ENCODE measurements at regions not wholly inside any gene's neighbourhood (a gene's known extent, or its start where the extent isn't known, plus 50 kb on each side); places are given as distances from the start of the nearest gene placed in this dataset.

DNA sequence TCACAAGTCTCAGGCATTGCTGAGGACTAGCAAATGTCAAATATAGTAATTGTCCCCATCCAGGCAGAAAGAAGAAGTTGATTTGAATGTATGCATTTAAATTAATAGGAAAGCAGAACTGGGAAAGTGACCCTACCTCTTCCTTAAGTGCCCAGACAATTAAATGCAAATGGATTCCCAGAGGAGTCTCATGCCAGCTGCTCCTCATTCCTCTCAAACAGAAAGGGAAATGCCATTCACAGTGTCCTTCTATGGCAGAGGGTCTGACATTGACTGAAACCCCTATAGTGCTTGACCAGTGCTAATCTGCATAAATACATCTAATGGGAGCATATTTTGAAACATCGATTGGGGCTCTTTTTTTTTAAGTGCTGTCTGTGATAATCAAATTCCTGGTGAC lies 292.4 kb upstream of the SEL1L start:
- no peak overlapping the region for H3K27ac Mint-ChIP-seq
- no peak overlapping the region for H3K27ac ChIP-seq (ENCODE audit: low read depth)
- peaks cover 93% of the 10 kb centered on the region for H3K9me3 Mint-ChIP-seq
- no peak for TF ChIP-seq EZH2phosphoT487 (IDR thresholded peaks at IDR 0.05; ENCODE audit: unreplicated experiment)
- TF ChIP-seq, protein P1, sequence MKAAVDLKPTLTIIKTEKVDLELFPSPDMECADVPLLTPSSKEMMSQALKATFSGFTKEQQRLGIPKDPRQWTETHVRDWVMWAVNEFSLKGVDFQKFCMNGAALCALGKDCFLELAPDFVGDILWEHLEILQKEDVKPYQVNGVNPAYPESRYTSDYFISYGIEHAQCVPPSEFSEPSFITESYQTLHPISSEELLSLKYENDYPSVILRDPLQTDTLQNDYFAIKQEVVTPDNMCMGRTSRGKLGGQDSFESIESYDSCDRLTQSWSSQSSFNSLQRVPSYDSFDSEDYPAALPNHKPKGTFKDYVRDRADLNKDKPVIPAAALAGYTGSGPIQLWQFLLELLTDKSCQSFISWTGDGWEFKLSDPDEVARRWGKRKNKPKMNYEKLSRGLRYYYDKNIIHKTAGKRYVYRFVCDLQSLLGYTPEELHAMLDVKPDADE (IDR thresholded peaks at IDR 0.05) = no peak
- no peak for TF ChIP-seq POLR2AphosphoS5 (IDR thresholded peaks at IDR 0.05; ENCODE audit: low read depth)
- no peak for TF ChIP-seq STAT1 (IDR thresholded peaks at IDR 0.05; ENCODE audit: unreplicated experiment)
- no peaks in the 10 kb centered on the region for H3K79me2 ChIP-seq (replicated peaks; ENCODE audit: insufficient read depth)
- 0 out of 2 replicates have a peak, but pooled peaks cover 9% of the 10 kb centered on the region for H3K9me2 ChIP-seq (ENCODE audit: insufficient read depth)
- peaks cover 42% of the 10 kb centered on the region for H3K36me3 Mint-ChIP-seq (ENCODE audit: low read depth)
- 0 out of 2 replicates have a peak overlapping the region, but pooled peaks have one; percentile 7 for H3K4me2 ChIP-seq
- H3K27me3 Mint-ChIP-seq (ENCODE audit: insufficient read depth, low read depth, poor library complexity) = no peaks in the 10 kb centered on the region
- ATAC-seq = no peak
- no peak overlapping the region for H3K4me3 ChIP-seq
- peaks cover 3% of the 10 kb centered on the region; the same call in 1 of the 2 replicates for H3K36me3 ChIP-seq (ENCODE audit: insufficient read depth)
- H2AFZ ChIP-seq = no peak overlapping the region
- no peaks in the 10 kb centered on the region for H3K4me1 Mint-ChIP-seq
- no peaks in the 10 kb centered on the region for H4K20me1 ChIP-seq (replicated peaks; ENCODE audit: insufficient read depth)
- H3K27me3 ChIP-seq (ENCODE audit: insufficient read depth) = no peaks in the 10 kb centered on the region
- H3F3A ChIP-seq (replicated peaks; ENCODE audit: low read depth) = no peaks in the 10 kb centered on the region
- no peak overlapping the region for H3K4me3 Mint-ChIP-seq
- H3K4me1 ChIP-seq (ENCODE audit: insufficient read depth) = peaks cover 17% of the 10 kb centered on the region
- DNase-seq (ENCODE audit: low spot score) = peak; percentile 25

DNA sequence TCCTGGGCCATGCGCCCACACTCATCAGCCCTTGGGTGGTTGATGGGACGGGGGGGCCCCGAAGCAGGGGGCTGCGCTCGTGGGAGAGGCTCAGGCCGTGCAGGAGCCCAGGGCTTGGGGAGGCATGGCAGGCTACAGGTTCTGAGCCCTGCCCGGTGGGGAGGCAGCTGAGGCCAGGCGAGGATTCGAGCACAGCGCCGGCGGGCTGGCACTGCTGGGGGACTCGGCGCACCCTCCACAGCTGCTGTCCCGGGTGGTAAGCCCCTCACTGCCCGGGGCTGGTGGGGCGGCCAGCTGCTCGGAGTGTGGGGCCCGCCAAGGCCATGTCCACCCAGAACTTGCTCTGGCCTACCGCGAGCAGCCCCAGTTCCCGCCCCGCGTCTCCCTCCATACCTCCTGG lies 295.8 kb upstream of the SEL1L start:
- peaks cover 12% of the 10 kb centered on the region for H3K4me1 ChIP-seq (ENCODE audit: insufficient read depth)
- DNase-seq (ENCODE audit: low spot score) (no peak), ATAC-seq (no peak)
- no peak overlapping the region for H3K4me3 Mint-ChIP-seq
- H3K79me2 ChIP-seq (replicated peaks; ENCODE audit: insufficient read depth) = no peaks in the 10 kb centered on the region
- H3F3A ChIP-seq (replicated peaks; ENCODE audit: low read depth) = no peaks in the 10 kb centered on the region
- peaks cover 30% of the 10 kb centered on the region for H3K36me3 Mint-ChIP-seq (ENCODE audit: low read depth)
- peaks cover 92% of the 10 kb centered on the region for H3K9me3 Mint-ChIP-seq
- H3K4me3 ChIP-seq = no peak overlapping the region
- no peaks in the 10 kb centered on the region for H4K20me1 ChIP-seq (replicated peaks; ENCODE audit: insufficient read depth)
- H3K27me3 ChIP-seq (ENCODE audit: insufficient read depth) = no peaks in the 10 kb centered on the region
- no peak overlapping the region for H3K27ac ChIP-seq (ENCODE audit: low read depth)
- peaks cover 1% of the 10 kb centered on the region for H3K27me3 Mint-ChIP-seq (ENCODE audit: insufficient read depth, low read depth, poor library complexity)
- H3K4me2 ChIP-seq = no peak overlapping the region
- H2AFZ ChIP-seq = no peak overlapping the region
- peaks cover 17% of the 10 kb centered on the region; the same call in 1 of the 2 replicates for H3K9me2 ChIP-seq (ENCODE audit: insufficient read depth)
- H3K27ac Mint-ChIP-seq = no peak overlapping the region
- no peaks in the 10 kb centered on the region for H3K36me3 ChIP-seq (ENCODE audit: insufficient read depth)
- H3K4me1 Mint-ChIP-seq = no peaks in the 10 kb centered on the region
- TF ChIP-seq, protein P2, sequence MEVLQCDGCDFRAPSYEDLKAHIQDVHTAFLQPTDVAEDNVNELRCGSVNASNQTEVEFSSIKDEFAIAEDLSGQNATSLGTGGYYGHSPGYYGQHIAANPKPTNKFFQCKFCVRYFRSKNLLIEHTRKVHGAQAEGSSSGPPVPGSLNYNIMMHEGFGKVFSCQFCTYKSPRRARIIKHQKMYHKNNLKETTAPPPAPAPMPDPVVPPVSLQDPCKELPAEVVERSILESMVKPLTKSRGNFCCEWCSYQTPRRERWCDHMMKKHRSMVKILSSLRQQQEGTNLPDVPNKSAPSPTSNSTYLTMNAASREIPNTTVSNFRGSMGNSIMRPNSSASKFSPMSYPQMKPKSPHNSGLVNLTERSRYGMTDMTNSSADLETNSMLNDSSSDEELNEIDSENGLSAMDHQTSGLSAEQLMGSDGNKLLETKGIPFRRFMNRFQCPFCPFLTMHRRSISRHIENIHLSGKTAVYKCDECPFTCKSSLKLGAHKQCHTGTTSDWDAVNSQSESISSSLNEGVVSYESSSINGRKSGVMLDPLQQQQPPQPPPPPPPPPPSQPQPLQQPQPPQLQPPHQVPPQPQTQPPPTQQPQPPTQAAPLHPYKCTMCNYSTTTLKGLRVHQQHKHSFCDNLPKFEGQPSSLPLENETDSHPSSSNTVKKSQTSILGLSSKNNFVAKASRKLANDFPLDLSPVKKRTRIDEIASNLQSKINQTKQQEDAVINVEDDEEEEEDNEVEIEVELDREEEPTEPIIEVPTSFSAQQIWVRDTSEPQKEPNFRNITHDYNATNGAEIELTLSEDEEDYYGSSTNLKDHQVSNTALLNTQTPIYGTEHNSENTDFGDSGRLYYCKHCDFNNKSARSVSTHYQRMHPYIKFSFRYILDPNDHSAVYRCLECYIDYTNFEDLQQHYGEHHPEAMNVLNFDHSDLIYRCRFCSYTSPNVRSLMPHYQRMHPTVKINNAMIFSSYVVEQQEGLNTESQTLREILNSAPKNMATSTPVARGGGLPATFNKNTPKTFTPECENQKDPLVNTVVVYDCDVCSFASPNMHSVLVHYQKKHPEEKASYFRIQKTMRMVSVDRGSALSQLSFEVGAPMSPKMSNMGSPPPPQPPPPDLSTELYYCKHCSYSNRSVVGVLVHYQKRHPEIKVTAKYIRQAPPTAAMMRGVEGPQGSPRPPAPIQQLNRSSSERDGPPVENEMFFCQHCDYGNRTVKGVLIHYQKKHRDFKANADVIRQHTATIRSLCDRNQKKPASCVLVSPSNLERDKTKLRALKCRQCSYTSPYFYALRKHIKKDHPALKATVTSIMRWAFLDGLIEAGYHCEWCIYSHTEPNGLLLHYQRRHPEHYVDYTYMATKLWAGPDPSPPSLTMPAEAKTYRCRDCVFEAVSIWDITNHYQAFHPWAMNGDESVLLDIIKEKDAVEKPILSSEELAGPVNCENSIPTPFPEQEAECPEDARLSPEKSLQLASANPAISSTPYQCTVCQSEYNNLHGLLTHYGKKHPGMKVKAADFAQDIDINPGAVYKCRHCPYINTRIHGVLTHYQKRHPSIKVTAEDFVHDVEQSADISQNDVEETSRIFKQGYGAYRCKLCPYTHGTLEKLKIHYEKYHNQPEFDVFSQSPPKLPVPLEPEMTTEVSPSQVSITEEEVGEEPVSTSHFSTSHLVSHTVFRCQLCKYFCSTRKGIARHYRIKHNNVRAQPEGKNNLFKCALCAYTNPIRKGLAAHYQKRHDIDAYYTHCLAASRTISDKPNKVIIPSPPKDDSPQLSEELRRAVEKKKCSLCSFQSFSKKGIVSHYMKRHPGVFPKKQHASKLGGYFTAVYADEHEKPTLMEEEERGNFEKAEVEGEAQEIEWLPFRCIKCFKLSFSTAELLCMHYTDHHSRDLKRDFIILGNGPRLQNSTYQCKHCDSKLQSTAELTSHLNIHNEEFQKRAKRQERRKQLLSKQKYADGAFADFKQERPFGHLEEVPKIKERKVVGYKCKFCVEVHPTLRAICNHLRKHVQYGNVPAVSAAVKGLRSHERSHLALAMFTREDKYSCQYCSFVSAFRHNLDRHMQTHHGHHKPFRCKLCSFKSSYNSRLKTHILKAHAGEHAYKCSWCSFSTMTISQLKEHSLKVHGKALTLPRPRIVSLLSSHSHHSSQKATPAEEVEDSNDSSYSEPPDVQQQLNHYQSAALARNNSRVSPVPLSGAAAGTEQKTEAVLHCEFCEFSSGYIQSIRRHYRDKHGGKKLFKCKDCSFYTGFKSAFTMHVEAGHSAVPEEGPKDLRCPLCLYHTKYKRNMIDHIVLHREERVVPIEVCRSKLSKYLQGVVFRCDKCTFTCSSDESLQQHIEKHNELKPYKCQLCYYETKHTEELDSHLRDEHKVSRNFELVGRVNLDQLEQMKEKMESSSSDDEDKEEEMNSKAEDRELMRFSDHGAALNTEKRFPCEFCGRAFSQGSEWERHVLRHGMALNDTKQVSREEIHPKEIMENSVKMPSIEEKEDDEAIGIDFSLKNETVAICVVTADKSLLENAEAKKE (CRISPR knock-in tag; IDR thresholded peaks at IDR 0.05) = no peak
- TF ChIP-seq CREB1 (CRISPR knock-in tag; IDR thresholded peaks at IDR 0.05; ENCODE audit: low read depth) (no peak), ZNF331 (CRISPR knock-in tag; IDR thresholded peaks at IDR 0.05; ENCODE audit: low read depth) (no peak), STAT1 (IDR thresholded peaks at IDR 0.05; ENCODE audit: unreplicated experiment) (no peak), CTCF (conservative IDR thresholded peaks at IDR 0.05; ENCODE audit: low read depth in 2 of 2) (no peak), ZNF114 (CRISPR knock-in tag; IDR thresholded peaks at IDR 0.05) (no peak), JUNB (IDR thresholded peaks at IDR 0.05; ENCODE audit: unreplicated experiment) (no peak)

Data from GM23338 (cell line).